ENCODE measurements at regions not wholly inside any gene's neighbourhood (a gene's known extent, or its start where the extent isn't known, plus 50 kb on each side); places are given as distances from the start of the nearest gene placed in this dataset.

GRCh38 chr7:34331102-34331501 is 326.9 kb upstream of the NPSR1 start:
- TF ChIP-seq NFE2 (IDR thresholded peaks at IDR 0.05; ENCODE audit: low read depth) (no peak), TAF1 (IDR thresholded peaks at IDR 0.05; ENCODE audit: control insufficient read depth, extremely low read depth, insufficient read depth, low read length, severe bottlenecking) (no peak), SRSF9 (IDR thresholded peaks at IDR 0.05; ENCODE audit: borderline replicate concordance, low read depth, low read length) (no peak), SIN3A (IDR thresholded peaks at IDR 0.05; ENCODE audit: borderline replicate concordance in 2 of 2, control insufficient read depth in 1 of 2, low read depth in 2 of 2, low read length in 2 of 2) (no peak), CREM (IDR thresholded peaks at IDR 0.05; ENCODE audit: low read depth) (no peak), CREB5 (CRISPR knock-in tag; IDR thresholded peaks at IDR 0.05) (no peak), CTCF (IDR thresholded peaks at IDR 0.05 in 2 of 3, conservative IDR thresholded peaks at IDR 0.05 in 1 of 3; ENCODE audit: insufficient read depth in 2 of 3, low read depth in 1 of 3, low read length in 3 of 3) (no peak), SREBF2 (CRISPR knock-in tag; IDR thresholded peaks at IDR 0.05) (no peak), HCFC1 (IDR thresholded peaks at IDR 0.05; ENCODE audit: low read depth, low read length) (no peak)
